Spleen (tissue), 11 donors: ENCODE measurements at regions not wholly inside any gene's neighbourhood (a gene's known extent, or its start where the extent isn't known, plus 50 kb on each side); places are given as distances from the start of the nearest gene placed in this dataset.

Experiments
- DNase-seq: peaks from one replicate; pipeline ENCODE4 v3.0.0-alpha.2; 2020
- H3K27ac ChIP-seq, 8 donors: fragments of 200-600 bp; sonication (generic) in 7 of 8; 1 replicate in 4 of 8; 2 replicates in 4 of 8; pipeline versions ENCODE4 v1.5.0 to v1.8.0; 2016 to 2021; ENCODE audit warnings: inconsistent platforms in 4 of 8, mild to moderate bottlenecking in 4 of 8, moderate library complexity in 1 of 8
- H3K27me3 ChIP-seq, 7 donors: fragments of 200-600 bp; sonication (generic) in 6 of 7; replicated peaks in 1 of 7; 1 replicate in 4 of 7; 2 replicates in 3 of 7; pipeline versions ENCODE4 v1.5.0 to v1.8.0; 2016 to 2021; ENCODE audit warnings: inconsistent platforms in 3 of 7, mild to moderate bottlenecking in 1 of 7
- H3K36me3 ChIP-seq, 6 donors: fragments of 200-600 bp; sonication (generic) in 5 of 6; 1 replicate in 4 of 6; 2 replicates in 2 of 6; pipeline versions ENCODE4 v1.5.0 to v1.8.0; 2016 to 2021; ENCODE audit warnings: inconsistent platforms in 2 of 6
- H3K4me1 ChIP-seq, 6 donors: fragments of 200-600 bp; sonication (generic) in 5 of 6; 1 replicate in 3 of 6; 2 replicates in 3 of 6; pipeline versions ENCODE4 v1.5.0 to v1.8.0; 2016 to 2021; ENCODE audit warnings: inconsistent platforms in 3 of 6
- H3K4me3 ChIP-seq, 8 donors: fragments of 200-600 bp; sonication (generic) in 7 of 8; 1 replicate in 4 of 8; 2 replicates in 4 of 8; pipeline versions ENCODE4 v1.5.0 to v1.8.0; 2016 to 2021; ENCODE audit warnings: inconsistent platforms in 4 of 8, mild to moderate bottlenecking in 4 of 8, moderate library complexity in 2 of 8
- H3K9me3 ChIP-seq, 8 donors: fragments of 200-600 bp; sonication (generic) in 7 of 8; 1 replicate in 4 of 8; 2 replicates in 4 of 8; pipeline versions ENCODE4 v1.5.0 to v1.8.0; 2016 to 2021; ENCODE audit warnings: inconsistent platforms in 4 of 8
- CTCF ChIP-seq, 11 experiments: fragments of 200-600 bp in 7 of 11; fragments of 450-650 bp in 4 of 11; sonication (generic) in 4 of 11; IDR thresholded peaks in 8 of 11; conservative IDR thresholded peaks in 3 of 11; 1 replicate in 7 of 11; 2 replicates in 4 of 11; pipeline versions ENCODE4 v1.4.0 to v1.8.0; 2016 to 2021; ENCODE audit warnings: antibody characterized with exemption in 11 of 11, inconsistent platforms in 4 of 11, mild to moderate bottlenecking in 1 of 11
- POLR2A ChIP-seq, 3 donors: fragments of 450-650 bp; IDR thresholded peaks; one replicate each; pipeline ENCODE4 v1.5.1; 2017; ENCODE audit warnings: antibody characterized with exemption in 3 of 3, mild to moderate bottlenecking in 1 of 3
- POLR2AphosphoS5 ChIP-seq, 3 donors: sonication (generic); formaldehyde crosslinking; IDR thresholded peaks; one replicate each; pipeline ENCODE4 v1.5.1; 2017; ENCODE audit warnings: antibody characterized with exemption in 3 of 3
- WGBS, 5 donors: extraction: QIAGEN DNeasy Blood & Tissue Kit in 3 of 5; methylation state at CpG; one replicate each; pipeline versions ENCODE4 v1.1.5 to v1.1.7; 2013 to 2018; 5-methylcytosine and 5-hydroxymethylcytosine counted together
- intact Hi-C: fragments of 100-400 bp; cut with DNase I; formaldehyde crosslinking; loops from one replicate; pipeline ENCODE4 v1.15.0; 2023; ENCODE audit warnings: low total_unique reads
- microRNA-seq, 3 donors: library from miRNA; unstranded; fragments of <30 nt; microRNA quantifications; one replicate each; pipeline versions ENCODE4 to v1.1.0, GENCODE V29; 2019 to 2020
- small RNA-seq, 4 donors: library from RNA; depleted of rRNA; stranded (forward); fragments of <200 nt; gene quantifications; one replicate each; pipeline ENCODE3, GENCODE V24; 2016
- donor health status: healthy with polysubstance abuse.
- donor health status: DM: no; HTN: no; CAD: no; lungs with moderate emphysema.
- donor health status: DM: no; HTN: no; CAD: no.
- donor health status: Bipolar disorder and iron deficiency.
- donor health status: healthy.
- donor health status: DM: no; HTN: no; CAD: no.
- donor health status: DM: yes; HTN: yes; CAD: no.

GRCh38 chr10:20354166-20354565 lies 537.9 kb downstream of the PLXDC2 start:
- intact Hi-C loops = no loop called here
- Histone ChIP-seq H3K9me3 (peaks cover 0 to 16% (median 7%) of the 10 kb centered on the region in 8 donors), H3K27ac (no peak overlapping the region), H3K36me3 (no peaks in the 10 kb centered on the region), H3K4me3 (no peak overlapping the region), H3K4me1 (no peaks in the 10 kb centered on the region), H3K27me3 (no peaks in the 10 kb centered on the region)
- DNase-seq = no peak
- TF ChIP-seq CTCF (IDR thresholded peaks at IDR 0.05 in 8 of 11, conservative IDR thresholded peaks at IDR 0.05 in 3 of 11) = no peak
- TF ChIP-seq POLR2A (IDR thresholded peaks at IDR 0.05) = no peak
- TF ChIP-seq POLR2AphosphoS5 (IDR thresholded peaks at IDR 0.05) = no peak
- WGBS, 5 donors = 58 to 82% (median 64%) methylated on average over 1 of the region's 1 CpG

GRCh38 chr10:20350509-20350908 lies 534.3 kb downstream of the PLXDC2 start:
- 75 to 92% (median 83%) methylated on average over 2 of the region's 2 CpGs for WGBS, 5 donors
- intact Hi-C loops = no loop called here
- no peaks in the 10 kb centered on the region for H3K27me3 ChIP-seq
- H3K9me3 ChIP-seq = peaks cover 0 to 16% (median 7%) of the 10 kb centered on the region in 8 donors
- no peaks in the 10 kb centered on the region for H3K36me3 ChIP-seq
- TF ChIP-seq CTCF (IDR thresholded peaks at IDR 0.05 in 8 of 11, conservative IDR thresholded peaks at IDR 0.05 in 3 of 11) (no peak), POLR2AphosphoS5 (IDR thresholded peaks at IDR 0.05) (no peak), POLR2A (IDR thresholded peaks at IDR 0.05) (no peak)
- no peak overlapping the region for H3K27ac ChIP-seq
- H3K4me3 ChIP-seq = no peak overlapping the region
- no peak for DNase-seq
- no peaks in the 10 kb centered on the region for H3K4me1 ChIP-seq

- intact Hi-C loops = no loop called here
- 68 to 93% (median 85%) methylated on average over 3 of the region's 3 CpGs for WGBS, 5 donors
Measured at GRCh38 chr10:20343036-20343435, 526.8 kb downstream of the PLXDC2 start.

More at GRCh38 chr10:20343036-20343435, 526.8 kb downstream of the PLXDC2 start:
- Histone ChIP-seq H3K9me3 (peaks cover 0 to 19% (median 7%) of the 10 kb centered on the region in 8 donors), H3K27ac (no peak overlapping the region), H3K4me3 (no peak overlapping the region), H3K36me3 (no peaks in the 10 kb centered on the region), H3K27me3 (no peaks in the 10 kb centered on the region), H3K4me1 (no peaks in the 10 kb centered on the region)
- DNase-seq = no peak
- TF ChIP-seq POLR2A (IDR thresholded peaks at IDR 0.05) = no peak
- TF ChIP-seq POLR2AphosphoS5 (IDR thresholded peaks at IDR 0.05) = no peak
- TF ChIP-seq CTCF (IDR thresholded peaks at IDR 0.05 in 8 of 11, conservative IDR thresholded peaks at IDR 0.05 in 3 of 11) = no peak

Small RNA genes lying in the stretch of these regions (microRNA-seq; reads per million reads assigned to microRNA genes)
- gene MIR4675 = 0 reads per million in 3 donors

Small RNA genes lying in the stretch of these regions (small RNA-seq; reads per million reads assigned to genes)
- 0 reads per million in 4 donors for gene AL590032.1
- gene MIR4675 = 0 reads per million in 4 donors
